DMS153 (cell line): ENCODE measurements at regions not wholly inside any gene's neighbourhood (a gene's known extent, or its start where the extent isn't known, plus 50 kb on each side); places are given as distances from the start of the nearest gene placed in this dataset.

Experiments
- DNase-seq: peaks from one replicate; lab custom pipeline; 2025; lab: John Stamatoyannopoulos, UW

DNA sequence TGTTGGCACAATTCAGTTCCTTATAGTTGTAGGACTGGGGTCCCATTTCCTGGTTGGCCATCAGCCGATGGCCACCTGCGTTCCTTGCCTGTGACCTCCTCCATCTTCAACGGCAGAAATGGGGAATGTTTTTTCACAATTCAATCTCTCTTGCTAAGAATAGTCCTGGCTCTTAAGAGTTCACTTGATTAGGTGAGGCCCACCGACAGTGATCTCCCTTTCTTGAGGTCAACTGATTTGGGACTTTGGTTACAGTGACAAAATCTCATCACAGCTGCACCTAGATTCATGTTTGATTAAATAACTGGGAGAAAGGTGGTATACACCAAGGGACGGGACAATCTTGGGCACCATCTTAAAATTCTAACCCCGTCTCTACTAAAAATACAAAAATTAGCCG, 139.1 kb upstream of the DTNBP1 start:
- no peak for DNase-seq

DNA sequence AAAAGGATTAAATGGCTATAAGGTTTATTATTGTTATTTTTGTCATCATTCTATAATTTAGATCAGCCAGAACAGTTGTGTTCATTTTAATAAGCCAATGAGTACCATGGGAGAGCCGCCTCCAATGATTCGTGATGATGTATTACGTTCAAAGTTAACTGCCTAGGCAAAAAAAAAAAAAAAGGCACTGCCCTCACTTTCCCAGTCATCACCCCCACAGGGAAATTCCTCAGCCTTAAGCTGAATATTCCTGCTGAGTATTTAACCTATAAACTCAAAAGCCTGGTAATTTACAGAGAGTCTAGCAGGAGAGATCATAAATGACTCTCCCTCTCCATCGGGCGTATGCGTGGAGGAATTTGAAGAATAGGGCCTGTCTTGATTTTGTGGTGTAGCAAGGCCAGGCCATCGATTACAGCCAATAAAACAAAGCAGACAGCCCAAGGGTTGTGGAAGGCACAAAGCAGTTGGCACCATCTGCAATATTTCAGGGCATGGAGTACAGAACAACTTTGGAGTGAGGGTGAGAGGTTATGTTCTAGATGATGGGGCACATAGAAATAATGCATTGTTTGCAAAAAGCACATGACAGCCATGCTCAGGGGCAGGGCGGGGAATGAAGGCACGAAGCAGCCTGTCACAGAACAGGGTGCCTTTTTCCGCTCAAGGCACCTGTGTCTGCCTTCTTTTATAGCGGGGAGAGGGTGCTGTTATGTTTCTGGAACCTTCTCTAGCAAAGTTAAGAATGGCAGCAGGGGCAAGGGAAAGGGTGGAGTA, 138.2 kb upstream of the DTNBP1 start:
- no peak for DNase-seq

DNA sequence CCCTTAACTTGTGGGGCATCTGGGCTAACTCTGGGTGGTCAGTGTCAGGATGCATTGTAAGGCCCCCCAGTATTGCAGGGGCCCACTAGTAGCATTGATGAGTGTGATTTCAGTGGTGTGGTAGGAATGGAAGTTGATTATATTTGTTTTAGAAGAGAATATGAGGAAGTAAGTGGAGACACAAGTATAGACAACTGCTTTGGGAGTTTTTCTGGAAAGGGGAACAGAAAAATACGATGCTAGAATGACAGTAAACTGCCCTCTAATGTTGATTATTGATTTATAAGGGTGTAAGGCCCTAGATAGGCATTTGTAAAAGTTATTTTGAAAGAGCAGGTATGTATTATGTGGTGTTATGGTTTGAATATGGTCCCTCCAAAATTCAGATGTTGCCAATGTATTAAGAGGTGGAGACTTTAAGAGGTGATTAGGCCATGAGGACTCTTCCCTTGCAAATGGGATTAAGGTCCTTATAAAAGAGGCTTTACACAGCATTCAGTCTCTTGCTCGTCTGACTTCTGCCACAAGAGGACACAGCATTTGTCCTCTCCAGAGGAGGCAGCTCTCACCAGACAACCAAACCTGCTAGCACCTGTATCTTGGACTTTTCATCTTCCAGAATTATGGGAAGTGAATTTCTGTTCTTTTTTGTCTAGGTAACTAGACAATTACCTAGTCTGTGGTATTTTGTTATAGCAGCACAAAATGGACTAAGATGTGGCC, 135.9 kb upstream of the DTNBP1 start:
- no peak for DNase-seq

DNA sequence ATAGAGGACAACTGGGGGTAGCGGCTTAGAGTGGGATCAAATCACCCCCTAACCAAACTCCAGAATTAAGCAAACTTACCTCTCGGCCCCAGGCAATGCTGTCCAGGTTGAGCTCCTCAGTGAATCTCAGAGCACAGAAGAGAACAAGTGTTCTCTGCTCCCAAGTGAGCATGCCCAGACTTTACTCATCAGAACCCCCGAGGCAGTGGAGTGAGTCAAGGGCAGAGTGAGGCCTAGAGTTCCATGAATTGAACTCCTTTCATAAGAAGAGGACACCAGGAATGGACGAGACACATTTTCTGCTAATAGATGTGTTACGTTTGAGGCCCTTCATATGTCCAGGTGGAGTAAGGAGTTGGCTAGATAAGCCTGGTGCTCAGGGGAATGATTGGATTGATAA, 134.0 kb upstream of the DTNBP1 start:
- DNase-seq, result no peak

DNA sequence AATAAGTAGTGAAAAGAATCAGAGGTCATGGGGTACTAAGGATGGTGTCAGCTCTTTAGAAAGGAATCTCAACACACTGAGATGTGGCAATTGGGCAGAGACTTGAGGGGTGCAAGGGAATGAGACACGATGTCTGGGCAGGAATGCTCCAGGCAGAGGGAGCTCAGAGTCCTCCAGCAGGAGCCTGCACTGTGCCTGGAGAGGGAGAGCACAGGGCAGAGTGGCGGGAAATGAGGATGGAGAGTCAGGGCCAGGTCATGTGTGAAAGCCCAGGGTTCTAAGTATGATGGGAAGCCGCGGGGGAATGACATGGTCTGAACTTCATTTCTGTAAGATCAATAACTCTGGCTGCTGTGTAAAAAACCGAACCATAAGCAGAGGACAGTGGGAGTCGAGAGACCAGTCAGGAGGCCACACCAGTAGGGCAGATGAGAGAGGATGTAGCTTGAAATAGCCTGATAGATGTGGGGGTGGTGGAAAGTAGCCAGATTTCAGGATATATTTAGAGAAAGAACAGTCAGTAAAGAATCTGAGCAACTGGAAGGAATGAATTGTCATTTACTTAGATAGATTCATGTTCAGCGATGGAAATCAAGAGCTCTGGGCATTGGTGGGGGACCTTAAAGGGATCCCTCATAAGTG, 133.4 kb upstream of the DTNBP1 start:
- no peak for DNase-seq

DNA sequence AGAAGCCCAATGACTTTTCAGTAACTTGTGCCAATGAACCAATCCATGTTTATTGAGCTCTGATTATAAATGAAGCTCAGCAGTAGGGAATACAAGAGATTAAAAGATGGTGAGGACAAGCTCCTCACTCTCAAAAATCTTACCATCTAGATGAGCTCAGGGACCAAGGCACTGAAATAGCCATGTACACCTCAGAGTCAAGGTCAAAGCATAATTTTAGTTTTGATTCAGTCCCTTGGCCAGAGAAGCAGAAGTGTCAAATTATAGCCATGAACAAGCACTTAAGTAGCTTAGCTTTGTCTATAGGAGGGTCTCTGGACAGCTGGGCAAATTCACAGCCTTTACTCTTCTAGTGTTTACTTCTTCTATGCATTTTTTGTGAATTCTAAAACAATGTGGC, 131.0 kb upstream of the DTNBP1 start:
- DNase-seq, result no peak

DNA sequence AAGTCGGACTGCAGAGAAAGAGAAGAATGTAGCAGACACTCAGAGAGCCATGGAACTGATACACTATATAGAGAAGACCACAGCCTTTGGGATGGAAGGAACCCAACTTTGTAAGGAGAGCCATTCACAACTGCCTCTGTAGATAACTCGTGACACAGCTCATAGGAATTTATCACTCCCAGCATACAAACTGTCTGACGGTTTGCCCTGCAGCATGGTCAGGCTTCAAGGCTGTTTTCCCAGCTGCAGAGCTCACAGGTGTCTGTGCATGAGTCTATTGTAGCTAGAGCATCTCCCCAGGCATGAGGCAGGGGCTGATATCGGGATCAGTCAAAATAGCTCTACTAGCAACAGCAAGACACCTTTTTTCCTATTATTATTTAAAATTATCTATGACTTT, 130.5 kb upstream of the DTNBP1 start:
- DNase-seq, result no peak

DNA sequence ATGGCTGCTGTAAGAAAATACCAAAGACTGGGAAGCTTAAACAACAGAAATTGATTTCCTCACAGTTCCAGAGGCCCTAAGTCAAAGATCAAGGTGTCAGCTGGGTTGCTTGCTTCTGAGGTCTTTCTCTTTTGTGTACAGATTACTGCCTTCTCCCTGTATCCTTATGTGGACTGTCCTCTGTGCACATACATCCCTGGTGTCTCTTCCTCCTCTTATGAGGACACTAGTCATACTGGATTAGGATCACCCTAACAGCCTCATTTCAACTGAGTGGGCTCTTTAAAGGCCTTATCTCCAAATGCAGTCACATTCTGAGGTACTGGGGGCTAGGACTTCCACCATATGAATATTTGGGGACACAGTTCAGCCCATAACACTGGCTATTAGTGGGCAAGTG, 130.0 kb upstream of the DTNBP1 start:
- DNase-seq, result no peak

DNA sequence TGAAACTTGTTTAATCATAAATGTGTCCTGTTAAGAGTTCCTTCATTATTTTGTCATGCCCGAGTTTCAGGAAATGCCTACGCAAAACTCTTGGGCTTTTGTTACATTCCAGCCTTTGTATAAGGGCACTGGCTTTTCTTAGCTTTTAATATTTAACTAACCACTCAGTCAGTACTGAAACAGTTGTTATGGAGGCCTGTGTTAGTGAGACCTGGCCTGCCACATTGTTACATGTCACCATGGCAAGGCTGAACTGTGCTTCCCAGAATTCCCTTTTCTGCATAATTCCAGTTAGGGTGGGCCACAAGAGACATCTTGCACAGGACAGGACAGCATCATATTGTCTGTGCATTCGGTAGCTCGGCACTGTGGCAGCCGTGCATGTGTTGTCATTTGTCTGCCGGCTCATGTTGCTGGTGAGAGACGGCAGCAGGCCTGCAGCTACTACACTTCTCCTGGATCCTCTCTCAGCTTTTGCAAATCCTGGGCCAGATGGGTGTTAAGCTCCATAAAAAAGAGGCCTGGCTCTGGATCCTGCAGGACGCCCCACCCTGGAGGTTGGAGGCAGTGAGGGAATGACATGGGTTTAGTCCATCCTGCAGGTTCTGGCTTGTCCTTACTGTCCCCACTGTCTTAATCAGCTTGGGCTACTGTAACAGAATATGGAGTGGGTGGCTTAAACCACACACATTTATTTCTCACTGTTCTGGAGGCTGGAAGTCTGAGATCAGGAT, 128.8 kb upstream of the DTNBP1 start:
- no peak for DNase-seq

DNA sequence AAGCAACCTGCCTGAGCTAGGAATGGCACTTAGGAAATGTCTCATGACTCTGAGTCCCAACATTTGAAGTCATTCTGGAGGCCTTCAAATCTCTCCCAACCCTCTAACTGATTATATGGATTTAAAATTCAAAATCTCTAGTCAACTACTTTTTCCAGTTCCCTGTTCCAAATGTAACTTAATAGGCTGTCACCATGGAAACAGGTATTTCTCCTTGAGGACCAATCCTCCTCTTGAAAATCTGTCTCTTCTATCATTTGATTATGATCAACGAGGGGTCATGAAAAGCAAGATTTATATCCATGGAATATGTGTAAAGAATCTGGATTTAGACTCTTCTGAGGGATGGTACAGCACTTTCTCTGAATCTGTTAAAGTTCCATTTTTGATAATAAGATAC, 127.3 kb upstream of the DTNBP1 start:
- DNase-seq, result no peak

DNA sequence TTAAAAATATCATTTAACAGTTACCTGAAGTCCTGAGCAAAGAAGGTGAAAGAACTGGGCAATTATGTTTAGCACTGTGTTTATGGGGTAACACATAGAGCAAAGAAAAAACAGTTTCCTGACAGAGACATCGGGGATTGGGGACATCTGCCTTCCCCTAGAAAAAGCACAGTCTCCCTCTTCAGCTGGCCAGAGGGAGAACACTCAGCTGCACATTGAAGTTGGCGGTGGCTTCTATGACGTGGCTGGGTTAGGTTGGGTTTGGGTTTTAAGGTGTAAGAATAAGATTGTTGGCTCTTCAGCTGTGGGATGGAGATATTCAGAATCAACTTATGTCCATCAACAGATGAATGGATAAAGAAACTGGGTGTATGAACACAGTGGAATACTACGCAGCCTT, 124.0 kb upstream of the DTNBP1 start:
- DNase-seq, result no peak

DNA sequence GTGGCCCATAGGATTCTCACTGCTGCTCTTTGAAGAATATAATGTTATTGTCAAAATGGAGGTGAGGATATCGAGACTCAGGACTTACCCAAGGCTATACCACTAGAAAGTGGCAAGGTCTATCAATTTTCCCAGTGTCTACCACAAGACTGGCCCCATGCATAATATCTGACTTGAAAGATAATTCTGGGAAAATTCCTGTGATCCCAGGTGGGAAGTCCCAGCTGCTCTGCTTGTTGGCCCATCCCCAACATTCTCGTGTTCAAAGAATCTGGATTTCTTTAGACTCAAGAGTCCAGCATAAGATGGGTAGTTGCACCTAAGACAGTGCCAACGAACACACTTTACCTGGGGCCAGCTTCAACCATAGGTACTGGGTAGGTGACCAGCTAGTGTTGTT, 120.7 kb upstream of the DTNBP1 start:
- DNase-seq, result no peak

DNA sequence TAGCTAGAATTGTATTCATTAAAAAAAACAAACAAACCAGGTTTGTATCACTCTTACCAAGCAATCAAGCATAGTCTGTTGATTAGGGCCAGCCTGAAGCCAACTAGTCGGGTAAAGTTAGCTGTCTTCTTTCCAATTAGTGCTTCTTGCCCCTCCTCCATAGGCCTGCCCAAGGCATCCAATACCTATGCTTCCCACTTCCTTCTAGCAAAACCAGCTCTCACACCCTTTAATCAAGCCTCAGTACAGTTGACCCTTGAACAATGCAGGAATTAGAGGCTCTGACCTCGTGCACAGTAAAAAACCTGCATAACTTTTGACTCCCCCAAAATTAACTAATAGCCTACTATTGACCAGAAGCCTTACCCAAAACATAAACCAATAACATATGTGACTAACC, 119.1 kb upstream of the DTNBP1 start:
- DNase-seq, result no peak

DNA sequence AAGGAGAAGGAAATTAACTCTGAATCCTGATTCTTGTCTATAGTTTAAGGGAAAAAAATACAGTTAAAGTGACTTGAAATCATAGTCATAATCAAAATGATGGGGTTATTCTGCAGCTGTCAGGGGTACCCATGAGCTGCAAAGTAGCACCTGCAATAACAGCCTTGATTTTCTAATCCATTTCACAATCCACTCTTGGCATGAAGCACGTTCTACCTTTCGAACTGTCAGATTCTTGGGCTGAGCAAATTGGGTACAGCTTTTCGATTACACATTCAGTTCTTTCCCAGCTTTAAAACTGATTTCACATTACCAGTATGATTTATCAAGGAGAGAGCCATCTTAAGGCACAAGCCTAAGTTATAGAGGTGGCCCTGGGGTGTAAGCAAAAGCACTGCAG, 118.5 kb upstream of the DTNBP1 start:
- no peak for DNase-seq

DNA sequence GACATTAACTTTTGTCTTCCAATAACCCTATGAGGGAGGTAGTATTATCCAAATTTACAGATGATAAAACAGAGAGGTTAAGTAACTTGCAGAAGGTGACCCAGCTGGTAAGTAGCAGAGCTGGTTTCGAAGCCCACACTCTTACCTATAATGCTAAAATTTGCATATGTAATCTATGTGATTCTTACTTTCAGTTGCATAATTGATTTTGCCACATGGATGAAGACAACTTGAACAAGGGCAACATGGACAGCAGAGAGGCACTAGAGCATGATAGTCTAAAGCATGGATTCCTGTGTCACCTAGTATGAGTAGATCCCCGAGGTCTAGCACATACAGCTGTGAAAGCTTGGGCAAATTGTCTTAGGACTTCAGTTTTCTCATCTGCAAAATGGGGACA, 117.6 kb upstream of the DTNBP1 start:
- no peak for DNase-seq

DNA sequence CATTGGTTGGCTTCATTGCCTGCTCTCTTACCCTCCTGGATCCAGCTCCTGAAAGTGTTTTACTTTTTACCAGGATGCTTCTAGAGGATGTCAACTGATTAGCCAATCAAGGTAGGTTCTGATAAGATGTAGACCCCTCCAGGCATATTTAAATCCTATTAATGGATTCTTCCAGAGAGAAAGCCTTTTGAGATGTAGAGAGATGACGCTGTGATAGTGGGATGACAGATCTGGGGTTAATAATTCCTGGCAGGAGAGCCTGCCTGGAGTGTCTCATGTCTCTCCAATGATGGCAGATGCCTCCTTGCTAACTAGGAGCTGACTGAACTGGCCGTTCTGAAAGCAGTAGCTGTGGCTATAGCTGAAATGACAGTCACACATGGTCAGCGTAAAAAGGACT, 116.9 kb upstream of the DTNBP1 start:
- no peak for DNase-seq

DNA sequence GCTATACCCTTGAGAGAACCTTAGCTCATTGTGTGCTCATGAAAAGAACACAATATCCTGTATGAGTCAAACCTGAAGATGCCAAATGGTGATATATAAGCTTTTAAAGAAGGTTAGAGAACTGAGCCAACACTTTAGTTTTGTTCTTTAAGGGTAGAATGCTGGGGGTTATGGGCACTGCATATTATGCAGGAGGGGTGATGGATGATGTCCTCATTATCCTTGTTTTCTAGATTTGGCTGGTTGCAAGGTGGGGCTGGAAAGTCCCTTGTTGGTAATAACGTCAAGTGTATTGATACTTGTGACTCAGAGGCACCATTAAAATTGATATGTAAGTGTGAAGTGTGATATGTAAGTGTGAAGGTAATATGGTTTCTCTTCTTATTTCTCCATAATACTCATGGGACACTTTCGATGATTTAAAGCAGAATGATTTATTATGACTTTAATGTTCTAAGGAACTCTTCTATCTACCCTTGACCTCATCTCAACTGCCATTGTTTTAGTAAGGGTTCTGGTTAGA, 113.7 kb upstream of the DTNBP1 start:
- no peak for DNase-seq

DNA sequence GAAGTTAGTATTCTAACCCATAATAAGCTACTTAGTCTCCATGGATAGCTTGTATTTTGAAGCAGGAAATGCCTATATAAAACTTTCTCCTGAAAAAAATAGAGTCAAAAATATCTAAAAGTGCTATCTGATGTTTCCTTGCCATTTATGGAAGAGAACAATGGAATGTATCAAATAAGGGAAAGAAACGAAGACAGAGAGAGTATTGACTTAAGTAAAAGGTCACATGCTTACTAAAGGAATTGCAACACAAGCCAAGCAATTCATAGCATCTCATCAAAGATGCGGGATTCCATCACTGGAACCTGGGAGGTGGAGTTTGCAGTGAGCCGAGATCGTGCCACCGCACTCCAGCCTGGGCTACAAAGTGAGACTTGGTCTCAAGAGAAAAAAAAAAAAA, 112.9 kb upstream of the DTNBP1 start:
- no peak for DNase-seq

DNA sequence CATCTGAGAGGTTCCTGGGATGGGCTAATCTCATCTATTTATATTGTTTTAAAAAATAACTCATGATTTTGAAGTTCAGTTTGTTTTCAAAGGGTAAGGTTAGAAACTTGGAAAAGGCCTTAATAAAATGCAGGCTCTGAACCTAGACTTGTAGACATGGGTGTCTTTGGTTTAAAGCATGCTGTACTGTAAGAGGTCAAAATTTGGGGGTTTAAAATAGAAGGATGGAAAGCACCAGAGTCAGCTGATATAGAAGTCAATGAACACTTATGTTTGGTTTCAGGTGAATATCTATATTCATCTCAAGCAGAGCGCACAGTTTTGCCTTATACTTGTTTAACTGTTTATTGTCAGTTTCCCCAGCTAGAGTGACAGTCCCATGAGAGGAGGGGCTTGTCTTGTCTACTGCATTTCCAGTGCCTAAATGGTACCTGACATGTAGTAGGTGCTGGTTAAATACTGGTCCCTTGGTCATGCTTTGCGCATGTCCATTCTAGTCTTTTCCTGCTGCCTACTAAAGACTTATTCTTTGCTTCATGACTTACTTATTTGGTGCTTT, 112.3 kb upstream of the DTNBP1 start:
- no peak for DNase-seq

DNA sequence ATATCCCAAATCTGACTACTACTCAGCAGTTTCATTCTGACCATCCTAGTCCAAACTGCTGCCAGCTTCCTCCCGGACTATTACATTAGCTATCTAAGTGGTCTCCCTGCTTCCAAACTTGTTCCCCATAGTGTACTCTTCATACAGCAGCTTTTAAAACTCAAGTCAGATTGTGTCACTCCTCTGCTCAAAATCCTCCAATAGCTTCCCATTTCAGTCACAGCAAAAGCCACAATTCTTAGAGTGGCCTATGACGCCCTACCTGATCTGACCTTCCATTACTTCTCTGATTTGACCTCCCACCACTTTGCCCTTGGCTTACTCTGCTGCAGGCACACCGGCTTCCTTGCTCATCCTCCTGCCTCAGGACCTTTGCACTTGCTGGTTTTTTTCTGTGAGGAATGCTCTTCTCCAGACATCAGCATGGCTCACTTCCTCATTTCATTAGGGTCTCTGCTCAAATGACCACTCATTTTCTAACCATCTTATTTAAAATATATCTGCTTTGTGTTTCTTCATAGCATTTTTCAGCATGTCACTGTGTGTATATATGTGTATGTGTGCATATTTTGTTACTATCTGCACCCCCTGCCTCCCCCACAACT, 111.1 kb upstream of the DTNBP1 start:
- no peak for DNase-seq

DNA sequence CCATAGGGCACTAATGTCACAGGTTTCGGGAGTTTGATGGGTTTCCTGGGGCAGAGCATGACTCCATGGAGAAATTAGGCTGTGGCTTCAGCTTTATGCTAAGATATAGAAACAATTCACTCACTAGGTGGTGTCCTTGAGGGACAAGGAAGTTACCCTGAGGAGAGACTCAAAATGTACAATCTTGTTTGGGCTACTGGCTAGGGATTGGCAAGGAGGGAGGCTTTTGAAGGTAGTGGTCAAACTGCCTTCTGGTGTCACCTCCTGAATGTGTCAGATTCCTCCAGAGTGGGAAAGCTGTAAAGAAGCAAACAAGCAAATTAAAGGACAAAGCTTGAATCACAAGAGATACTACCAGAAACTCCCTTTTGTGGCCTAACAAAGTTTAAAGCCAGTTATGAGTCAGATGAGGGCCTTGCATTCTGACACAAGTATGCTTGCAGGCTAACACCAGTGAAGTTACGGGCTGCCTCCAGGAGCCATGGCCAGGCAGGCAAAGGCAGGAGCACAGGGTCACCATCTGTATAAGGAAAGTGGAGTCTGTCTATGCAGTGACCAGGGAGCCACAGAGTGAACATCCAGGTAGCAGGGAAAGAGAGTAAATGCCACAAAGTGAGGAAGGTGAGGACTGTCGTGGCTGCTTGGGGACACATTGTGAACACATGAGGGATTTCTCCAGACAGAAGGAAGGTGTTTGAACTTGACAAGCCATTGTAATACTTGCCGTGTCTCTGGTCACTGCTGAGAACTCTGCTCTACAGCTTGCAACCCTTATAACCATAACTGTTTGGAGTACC, 107.7 kb upstream of the DTNBP1 start:
- DNase-seq, result no peak
